ENCODE measurements at regions not wholly inside any gene's neighbourhood (a gene's known extent, or its start where the extent isn't known, plus 50 kb on each side); places are given as distances from the start of the nearest gene placed in this dataset.
"Not testable (repeated sequence)": the region's sequence is repeated elsewhere in the genome, so short reads cannot be mapped to it uniquely, and the experiment has no call there.

DNA sequence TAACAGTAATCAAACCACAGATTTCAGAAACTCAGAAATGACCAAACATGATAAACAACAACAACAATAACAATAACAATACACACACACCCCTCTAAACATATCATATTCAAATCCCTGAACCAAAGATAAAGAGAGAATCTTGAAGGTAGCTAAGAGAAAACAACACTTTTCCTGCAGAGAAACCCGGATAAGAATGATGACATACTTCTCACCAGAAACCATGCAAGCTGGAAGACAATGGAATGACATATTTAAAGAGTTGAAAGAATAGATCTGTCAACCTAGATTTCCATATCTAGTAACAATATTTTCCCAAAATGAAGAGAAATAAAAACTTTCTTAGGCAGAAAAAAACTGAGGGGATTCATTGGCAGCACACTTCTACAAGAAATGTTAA lies 138.1 kb downstream of the LIG4 start:
- no peak for DNase-seq (ENCODE audit: low read depth)

- DNase-seq (ENCODE audit: low read depth): not testable (repeated sequence)
Measured at GRCh38 chr13:108074429-108074828, 140.9 kb downstream of the LIG4 start.

- no peak for DNase-seq (ENCODE audit: low read depth)
Measured at GRCh38 chr13:108070925-108071324, 144.4 kb downstream of the LIG4 start.

DNA sequence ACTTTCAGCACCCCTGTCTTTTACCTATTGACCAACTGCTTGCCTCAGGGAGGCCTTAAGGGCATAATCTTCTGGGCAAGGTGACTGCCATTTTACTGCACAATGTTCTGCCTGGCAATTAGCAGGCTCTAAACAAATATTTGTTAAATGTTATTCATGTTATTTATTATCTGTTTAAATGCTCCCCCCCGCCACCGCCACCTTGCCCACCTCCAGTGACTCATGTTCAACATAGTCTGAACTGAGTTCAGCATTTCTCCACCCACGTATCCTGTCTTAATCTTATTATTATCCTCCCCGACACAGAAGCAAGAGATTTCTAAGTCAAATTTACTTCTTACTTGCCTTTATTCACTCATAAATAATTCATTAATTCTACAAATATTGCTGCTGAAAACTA lies 144.8 kb downstream of the LIG4 start:
- DNase-seq (ENCODE audit: low read depth): no peak

DNA sequence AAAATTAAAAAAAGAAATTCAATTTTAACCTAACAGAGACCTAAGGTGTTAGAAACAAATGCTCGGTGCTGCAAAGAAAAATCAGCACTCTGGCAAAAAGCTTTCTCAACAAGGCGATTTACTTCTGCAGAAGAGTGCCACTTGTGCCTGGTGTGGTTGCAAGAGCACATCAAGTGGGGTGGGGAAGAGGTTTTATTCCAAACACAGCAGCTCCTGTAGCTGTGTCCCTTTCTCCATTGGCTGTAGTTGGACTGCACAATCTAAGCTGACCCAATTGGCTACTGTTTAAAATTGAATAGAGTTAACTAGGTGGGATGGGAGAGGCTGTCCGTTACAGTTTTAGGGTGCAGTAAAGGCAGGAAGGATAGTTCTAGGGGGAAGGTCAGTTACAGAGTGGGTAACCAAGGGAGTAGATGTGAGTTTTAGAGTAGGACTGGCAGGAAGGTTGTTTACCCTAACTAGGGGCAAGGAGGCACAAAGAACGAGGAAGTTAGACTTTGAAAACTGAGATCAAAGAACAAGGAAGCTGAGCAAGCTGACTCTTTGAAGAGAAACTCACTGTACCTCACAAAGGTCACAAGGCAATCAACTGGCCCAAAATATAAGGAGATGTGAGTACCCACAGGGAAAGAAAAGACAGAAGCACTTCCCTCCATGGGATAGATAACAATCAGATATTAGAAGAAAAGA lies 145.7 kb downstream of the LIG4 start:
- DNase-seq (ENCODE audit: low read depth): no peak

- not testable (repeated sequence) for DNase-seq (ENCODE audit: low read depth)
Measured at GRCh38 chr13:108064372-108064771, 151.0 kb downstream of the LIG4 start.

DNA sequence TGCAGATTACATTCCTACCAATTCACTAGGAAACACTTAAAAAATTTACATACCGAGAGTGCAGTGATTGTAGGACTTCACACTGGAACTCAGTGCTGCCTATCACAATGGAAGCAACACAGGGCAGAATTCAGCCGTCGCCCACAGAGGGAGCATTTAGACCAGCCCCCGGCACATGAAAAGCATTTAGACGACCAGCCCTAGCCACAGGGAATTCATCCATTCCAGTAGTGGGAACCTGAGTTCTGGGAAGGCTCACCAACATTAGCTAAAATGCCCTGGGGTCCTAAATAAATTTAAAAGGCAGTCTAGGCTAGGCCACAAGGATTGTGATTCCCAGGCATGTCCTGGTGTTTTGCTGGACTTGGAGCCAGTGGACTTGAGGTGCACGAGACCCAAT lies 155.2 kb downstream of the LIG4 start:
- no peak for DNase-seq (ENCODE audit: low read depth)

DNA sequence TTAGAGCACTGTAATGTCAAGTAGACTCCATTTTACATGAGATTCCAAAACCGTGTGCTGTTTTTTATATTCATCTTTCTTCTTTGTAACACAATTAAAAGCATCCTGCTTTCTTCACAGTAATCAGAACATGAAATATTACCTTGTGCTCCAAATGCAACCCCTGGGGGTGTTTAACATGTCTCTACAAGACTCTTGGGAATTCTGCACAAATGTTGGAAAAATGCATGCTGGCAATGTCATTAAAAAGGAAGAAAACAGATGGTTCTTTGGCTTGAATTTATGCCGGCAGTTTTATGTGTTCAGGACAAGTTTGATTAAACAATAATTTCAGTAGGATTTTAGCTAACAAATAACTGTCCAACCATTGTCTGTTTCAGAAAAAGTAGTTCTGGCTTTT lies 159.1 kb downstream of the LIG4 start:
- no peak for DNase-seq (ENCODE audit: low read depth)

DNA sequence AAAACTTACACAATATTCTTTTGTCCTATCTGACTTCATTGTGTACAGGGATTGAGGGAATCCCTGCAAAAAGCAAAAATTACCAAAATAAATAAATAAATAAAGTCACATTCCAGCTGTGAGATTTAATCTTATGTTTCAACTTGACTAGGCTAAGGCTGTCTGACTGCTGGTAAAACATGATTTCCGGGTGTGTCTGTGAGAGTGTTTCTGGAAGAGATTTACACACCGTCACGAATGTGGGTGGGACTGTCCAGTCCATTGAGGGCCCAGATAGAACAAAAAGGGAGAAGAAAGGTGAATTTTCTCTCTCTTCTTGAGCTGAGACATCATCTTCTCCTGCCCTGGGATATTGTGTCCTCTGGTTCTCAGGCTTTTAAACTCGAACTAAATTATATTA lies 166.1 kb downstream of the LIG4 start:
- DNase-seq (ENCODE audit: low read depth): no peak

GRCh38 chr13:108044954-108045353 lies 170.4 kb downstream of the LIG4 start:
- no peak for DNase-seq (ENCODE audit: low read depth)

DNA sequence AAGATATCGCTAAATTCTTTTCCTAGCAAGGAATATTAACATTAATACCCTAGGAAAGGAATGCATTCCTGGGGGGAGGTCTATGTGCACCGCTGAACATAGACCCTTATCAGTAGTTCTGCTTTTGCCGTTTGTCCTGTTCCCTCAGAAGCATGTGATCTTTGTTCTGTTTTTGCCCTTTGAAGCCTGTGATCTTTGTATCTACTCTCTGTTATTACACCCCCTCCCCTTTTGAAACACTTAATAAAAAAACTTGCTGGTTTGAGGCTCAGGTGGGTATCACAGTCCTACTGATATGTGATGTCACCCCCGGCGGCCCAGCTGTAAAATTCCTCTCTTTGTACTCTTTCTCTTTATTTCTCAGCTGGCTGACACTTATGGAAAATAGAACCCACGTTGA lies 172.5 kb downstream of the LIG4 start:
- not testable (repeated sequence) for DNase-seq (ENCODE audit: low read depth)

DNA sequence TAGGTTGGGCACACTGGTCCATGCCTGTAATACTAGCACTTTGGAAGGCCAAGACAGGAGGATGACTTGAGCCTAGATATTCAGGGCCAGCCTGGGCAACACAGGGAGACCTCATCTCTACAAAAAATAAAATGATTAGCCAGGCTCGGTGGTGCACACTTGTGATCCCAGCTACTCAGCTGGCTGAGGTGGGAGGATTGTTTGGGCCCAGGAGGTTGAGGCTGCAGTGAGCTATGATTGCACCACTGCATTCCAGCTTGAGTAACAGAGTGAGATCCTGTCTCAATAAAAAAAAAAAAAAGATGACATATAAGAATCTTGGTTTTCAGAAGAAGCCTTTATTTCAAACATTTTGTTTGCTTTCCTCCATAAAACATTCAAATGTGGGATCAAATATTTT lies 178.0 kb downstream of the LIG4 start:
- no peak for DNase-seq (ENCODE audit: low read depth)

GRCh38 chr13:108036411-108036932 lies 178.9 kb downstream of the LIG4 start:
- DNase-seq (ENCODE audit: low read depth): no peak

- no peak for DNase-seq (ENCODE audit: low read depth)
Measured at GRCh38 chr13:108034909-108035410, 180.4 kb downstream of the LIG4 start.

GRCh38 chr13:108033800-108034707 lies 181.3 kb downstream of the LIG4 start:
- DNase-seq (ENCODE audit: low read depth): no peak

DNA sequence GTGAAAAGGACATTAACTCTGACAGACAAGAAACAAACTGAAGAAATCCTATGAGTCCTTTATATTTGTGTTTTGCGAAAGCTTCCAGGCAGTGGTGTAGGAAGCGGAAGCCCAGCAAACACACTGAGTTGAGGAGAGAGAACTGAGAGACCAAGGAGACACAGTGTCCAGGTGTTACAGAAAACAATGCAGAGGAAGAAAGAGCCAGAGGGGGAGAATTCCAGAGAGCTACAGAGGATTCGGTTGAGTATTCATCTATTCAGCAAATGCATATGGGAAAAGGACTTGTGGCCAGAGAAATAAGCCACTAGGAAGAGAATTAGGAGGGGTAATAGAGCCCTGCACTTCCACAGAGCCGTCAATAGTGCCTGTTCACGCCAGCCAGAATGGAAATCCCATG lies 183.5 kb downstream of the LIG4 start:
- no peak for DNase-seq (ENCODE audit: low read depth)

DNA sequence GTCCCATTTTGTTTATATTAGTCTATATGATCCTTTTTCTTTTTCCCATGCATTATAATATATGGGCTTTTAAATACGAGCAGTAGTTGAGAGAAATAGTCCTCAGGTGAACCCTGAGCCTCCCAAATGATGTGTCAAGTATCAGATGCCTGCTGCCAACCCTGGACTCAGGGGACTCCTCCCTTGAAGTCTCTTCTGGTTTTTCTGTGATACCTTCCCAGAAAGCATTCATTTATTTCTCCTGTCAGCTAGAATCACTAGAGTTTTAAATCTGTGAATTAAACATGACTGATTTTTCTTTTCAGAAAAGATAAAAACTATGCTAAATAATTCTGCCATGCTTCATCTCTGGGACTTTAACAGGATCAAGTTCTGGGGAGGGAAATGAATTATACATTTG lies 184.6 kb downstream of the LIG4 start:
- no peak for DNase-seq (ENCODE audit: low read depth)

DNA sequence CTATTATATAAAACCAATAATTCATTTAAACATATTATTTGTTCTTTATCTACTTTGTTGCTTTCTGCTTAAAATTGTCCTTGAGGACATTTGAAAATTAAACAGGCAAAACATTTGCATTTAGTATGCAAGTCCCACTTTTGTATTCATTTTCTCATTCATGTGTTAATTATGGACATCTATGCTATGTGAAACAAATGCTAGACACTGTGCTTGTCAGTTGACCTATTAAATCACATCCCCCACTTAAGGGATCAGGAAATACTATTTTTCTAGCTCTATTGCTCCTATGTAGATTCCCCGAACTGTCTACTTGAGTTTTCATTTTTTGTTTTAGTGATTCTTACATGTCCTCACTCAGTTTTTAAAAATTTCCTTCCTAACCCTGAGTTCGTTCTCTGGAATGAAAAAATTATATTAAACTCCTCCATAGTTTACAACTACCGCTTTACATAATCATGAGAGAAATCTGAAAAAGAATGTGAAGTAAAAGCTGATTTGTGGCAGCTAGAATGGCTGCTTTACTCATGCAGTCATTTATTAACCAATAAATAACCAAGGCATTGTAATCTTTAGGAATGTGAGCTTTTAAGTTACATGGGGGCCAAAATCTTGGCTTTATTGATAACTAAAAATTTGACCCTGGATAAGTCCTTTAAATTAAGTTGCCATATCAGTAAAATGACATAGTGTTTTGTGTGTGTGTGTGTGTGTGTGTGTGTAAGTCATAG lies 188.5 kb downstream of the LIG4 start:
- no peak for DNase-seq (ENCODE audit: low read depth)

GRCh38 chr13:108020027-108020426 lies 195.3 kb downstream of the LIG4 start:
- DNase-seq (ENCODE audit: low read depth): no peak

DNA sequence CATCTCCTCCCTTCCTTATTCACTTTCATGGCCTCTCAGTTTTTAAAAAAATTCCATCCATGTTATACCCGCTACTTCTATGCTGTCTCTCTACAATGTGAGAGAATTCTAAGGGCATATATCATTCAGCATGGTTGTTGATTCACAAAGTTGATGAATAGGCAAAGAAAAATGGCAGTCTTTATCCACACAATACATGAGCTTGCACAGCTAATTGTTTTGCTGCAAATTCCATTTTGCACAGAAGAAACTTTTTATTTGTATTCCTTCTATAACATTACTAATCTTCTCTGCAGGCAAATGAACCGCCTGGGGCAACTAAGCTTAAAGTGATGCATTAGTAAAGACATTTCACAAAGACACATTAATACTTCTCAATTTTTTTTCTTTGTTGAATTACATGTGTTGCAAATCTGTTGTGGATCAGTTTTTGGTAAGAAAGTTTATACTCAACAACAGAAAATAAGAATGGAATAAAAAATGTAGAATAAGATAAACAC lies 196.9 kb downstream of the LIG4 start:
- DNase-seq (ENCODE audit: low read depth): no peak

DNA sequence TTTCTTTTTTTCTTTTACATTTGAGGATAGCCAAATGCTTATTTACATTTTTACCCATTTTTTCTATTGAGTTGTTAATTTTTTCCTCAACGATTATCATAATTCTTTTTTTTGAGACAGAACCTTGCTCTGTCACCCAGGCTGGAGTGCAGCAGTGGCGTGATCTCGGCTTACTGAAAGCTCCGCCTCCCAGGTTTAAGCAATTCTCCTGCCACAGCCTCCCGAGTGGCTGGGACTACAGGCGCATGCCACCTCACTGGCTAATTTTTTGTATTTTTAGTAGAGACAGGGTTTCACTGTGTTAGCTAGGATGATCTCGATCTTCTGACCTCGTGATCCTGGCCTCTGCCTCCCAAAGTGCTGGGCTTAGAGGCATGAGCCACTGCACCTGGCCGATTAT lies 208.7 kb downstream of the LIG4 start:
- no peak for DNase-seq (ENCODE audit: low read depth)

DNA sequence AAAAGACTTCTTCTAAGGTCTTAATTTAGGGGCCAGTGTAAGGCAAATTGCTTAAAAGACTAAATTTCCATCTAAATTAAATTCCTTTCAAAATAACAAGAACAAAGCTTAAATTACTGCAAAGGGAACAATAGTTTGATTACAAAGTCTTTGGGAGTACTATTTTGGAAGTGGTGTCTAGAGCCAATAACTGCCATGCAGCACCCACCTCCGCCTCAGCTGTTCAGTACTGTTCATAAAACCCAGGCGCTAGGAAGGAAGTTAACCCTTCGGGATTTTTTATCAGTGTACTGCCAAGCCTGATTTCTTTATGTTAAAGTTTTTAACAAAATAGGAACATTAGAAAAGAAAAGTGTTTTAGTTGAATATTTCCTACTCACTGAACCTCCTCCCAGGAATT lies 210.1 kb downstream of the LIG4 start:
- no peak for DNase-seq (ENCODE audit: low read depth)

Data from HS-27A (cell line).